IPS DF 4.7 (cell line): ENCODE measurements at regions not wholly inside any gene's neighbourhood (a gene's known extent, or its start where the extent isn't known, plus 50 kb on each side); places are given as distances from the start of the nearest gene placed in this dataset.
"Not testable (repeated sequence)": the region's sequence is repeated elsewhere in the genome, so short reads cannot be mapped to it uniquely, and the experiment has no call there.

Source experiments
- DNase-seq: peaks from one replicate; pipeline ENCODE4 v3.0.0-alpha.2; 2013; ENCODE audit warnings: low spot score; ENCODE audit errors: extremely low read depth

GRCh38 chr13:61358599-61358998, 57.0 kb downstream of the PCDH20 start:
- no peak for DNase-seq

GRCh38 chr13:61350341-61350740, 65.3 kb downstream of the PCDH20 start:
- DNase-seq = no peak

GRCh38 chr13:61339054-61339621, 76.5 kb downstream of the PCDH20 start:
- no peak for DNase-seq

- no peak for DNase-seq
Observed at GRCh38 chr13:61316647-61317046, 99.0 kb downstream of the PCDH20 start.

GRCh38 chr13:61294467-61295191, 121.0 kb downstream of the PCDH20 start:
- DNase-seq = no peak

GRCh38 chr13:61286148-61286745, 129.4 kb downstream of the PCDH20 start:
- peak; percentile 28 for DNase-seq

- DNase-seq = no peak
Observed at GRCh38 chr13:61277586-61278276, 137.9 kb downstream of the PCDH20 start.

GRCh38 chr13:61277088-61277487, 138.6 kb downstream of the PCDH20 start:
- DNase-seq = no peak

- DNase-seq = no peak
Observed at GRCh38 chr13:61276401-61276800, 139.2 kb downstream of the PCDH20 start.

- no peak for DNase-seq
Observed at GRCh38 chr13:61275736-61276135, 139.9 kb downstream of the PCDH20 start.

- DNase-seq = no peak
Observed at GRCh38 chr13:61275251-61275650, 140.4 kb downstream of the PCDH20 start.

- not testable (repeated sequence) for DNase-seq
Observed at GRCh38 chr13:61266896-61267295, 148.8 kb downstream of the PCDH20 start.

GRCh38 chr13:61261746-61262472, 153.7 kb downstream of the PCDH20 start:
- DNase-seq = no peak

- no peak for DNase-seq
Observed at GRCh38 chr13:61258185-61258584, 157.5 kb downstream of the PCDH20 start.

GRCh38 chr13:61255040-61255796, 160.4 kb downstream of the PCDH20 start:
- peak; percentile 14 for DNase-seq

- DNase-seq = no peak
Observed at GRCh38 chr13:61253105-61253877, 162.4 kb downstream of the PCDH20 start.

- no peak for DNase-seq
Observed at GRCh38 chr13:61252213-61252612, 163.4 kb downstream of the PCDH20 start.

GRCh38 chr13:61247149-61247936, 168.3 kb downstream of the PCDH20 start:
- DNase-seq = no peak

GRCh38 chr13:61246351-61246750, 169.3 kb downstream of the PCDH20 start:
- no peak for DNase-seq
